ENCODE measurements at regions not wholly inside any gene's neighbourhood (a gene's known extent, or its start where the extent isn't known, plus 50 kb on each side); places are given as distances from the start of the nearest gene placed in this dataset.

- no peak for DNase-seq (ENCODE audit: low spot score)
- Histone ChIP-seq H3K36me3 (no peaks in the 10 kb centered on the region), H3K9me3 (no peaks in the 10 kb centered on the region), H3K4me3 (no peak overlapping the region), H3K27ac (no peak overlapping the region), H3K27me3 (replicated peaks; ENCODE audit: insufficient read depth) (no peaks in the 10 kb centered on the region), H3K4me1 (replicated peaks) (no peaks in the 10 kb centered on the region)
- 89% methylated on average over 4 of the region's 4 CpGs for WGBS
- intact Hi-C loops (cut with DNase I), result no loop called here
- TF ChIP-seq POLR2A (IDR thresholded peaks at IDR 0.05), result no peak
- TF ChIP-seq, protein P1, sequence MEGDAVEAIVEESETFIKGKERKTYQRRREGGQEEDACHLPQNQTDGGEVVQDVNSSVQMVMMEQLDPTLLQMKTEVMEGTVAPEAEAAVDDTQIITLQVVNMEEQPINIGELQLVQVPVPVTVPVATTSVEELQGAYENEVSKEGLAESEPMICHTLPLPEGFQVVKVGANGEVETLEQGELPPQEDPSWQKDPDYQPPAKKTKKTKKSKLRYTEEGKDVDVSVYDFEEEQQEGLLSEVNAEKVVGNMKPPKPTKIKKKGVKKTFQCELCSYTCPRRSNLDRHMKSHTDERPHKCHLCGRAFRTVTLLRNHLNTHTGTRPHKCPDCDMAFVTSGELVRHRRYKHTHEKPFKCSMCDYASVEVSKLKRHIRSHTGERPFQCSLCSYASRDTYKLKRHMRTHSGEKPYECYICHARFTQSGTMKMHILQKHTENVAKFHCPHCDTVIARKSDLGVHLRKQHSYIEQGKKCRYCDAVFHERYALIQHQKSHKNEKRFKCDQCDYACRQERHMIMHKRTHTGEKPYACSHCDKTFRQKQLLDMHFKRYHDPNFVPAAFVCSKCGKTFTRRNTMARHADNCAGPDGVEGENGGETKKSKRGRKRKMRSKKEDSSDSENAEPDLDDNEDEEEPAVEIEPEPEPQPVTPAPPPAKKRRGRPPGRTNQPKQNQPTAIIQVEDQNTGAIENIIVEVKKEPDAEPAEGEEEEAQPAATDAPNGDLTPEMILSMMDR (IDR thresholded peaks at IDR 0.05), result no peak
- TF ChIP-seq POLR2AphosphoS5 (IDR thresholded peaks at IDR 0.05), result no peak
Measured at GRCh38 chr10:61064356-61064755, 120.4 kb upstream of the RHOBTB1 start.

GRCh38 chr10:61063901-61064300, 119.9 kb upstream of the RHOBTB1 start:
- H3K9me3 ChIP-seq, result no peaks in the 10 kb centered on the region
- WGBS, result 48% methylated on average over 1 of the region's 1 CpG

GRCh38 chr10:61063034-61063433, 119.0 kb upstream of the RHOBTB1 start:
- TF ChIP-seq, protein P1 (IDR thresholded peaks at IDR 0.05), result no peak
- TF ChIP-seq POLR2A (IDR thresholded peaks at IDR 0.05) (no peak), POLR2AphosphoS5 (IDR thresholded peaks at IDR 0.05) (no peak)
- peak; percentile 20 for DNase-seq (ENCODE audit: low spot score)
- no peaks in the 10 kb centered on the region for H3K36me3 ChIP-seq
- no peaks in the 10 kb centered on the region for H3K27me3 ChIP-seq (replicated peaks; ENCODE audit: insufficient read depth)
- H3K27ac ChIP-seq, result no peak overlapping the region
- 20% methylated on average over 3 of the region's 3 CpGs for WGBS
- H3K4me1 ChIP-seq (replicated peaks), result no peaks in the 10 kb centered on the region
- H3K9me3 ChIP-seq, result no peaks in the 10 kb centered on the region
- intact Hi-C loops (cut with DNase I), result no loop called here
- no peak overlapping the region for H3K4me3 ChIP-seq

More at GRCh38 chr10:61063901-61064300, 119.9 kb upstream of the RHOBTB1 start:
- DNase-seq (ENCODE audit: low spot score), result no peak
- Histone ChIP-seq H3K4me1 (replicated peaks) (no peaks in the 10 kb centered on the region), H3K27ac (no peak overlapping the region), H3K36me3 (no peaks in the 10 kb centered on the region), H3K27me3 (replicated peaks; ENCODE audit: insufficient read depth) (no peaks in the 10 kb centered on the region), H3K4me3 (no peak overlapping the region)
- intact Hi-C loops (cut with DNase I), result no loop called here
- TF ChIP-seq, protein P1 (IDR thresholded peaks at IDR 0.05), result no peak
- no peak for TF ChIP-seq POLR2AphosphoS5 (IDR thresholded peaks at IDR 0.05)
- TF ChIP-seq POLR2A (IDR thresholded peaks at IDR 0.05), result no peak

- intact Hi-C loops (cut with DNase I), result no loop called here
- Histone ChIP-seq H3K36me3 (no peaks in the 10 kb centered on the region), H3K4me3 (no peak overlapping the region), H3K9me3 (no peaks in the 10 kb centered on the region), H3K27ac (no peak overlapping the region), H3K27me3 (replicated peaks; ENCODE audit: insufficient read depth) (no peaks in the 10 kb centered on the region), H3K4me1 (replicated peaks) (no peaks in the 10 kb centered on the region)
- 79% methylated on average over 6 of the region's 6 CpGs for WGBS
- TF ChIP-seq POLR2A (IDR thresholded peaks at IDR 0.05) (no peak), POLR2AphosphoS5 (IDR thresholded peaks at IDR 0.05) (no peak)
- TF ChIP-seq, protein P1 (IDR thresholded peaks at IDR 0.05), result no peak
- no peak for DNase-seq (ENCODE audit: low spot score)
Measured at GRCh38 chr10:61061923-61062504, 118.0 kb upstream of the RHOBTB1 start.

GRCh38 chr10:61059636-61060035, 115.7 kb upstream of the RHOBTB1 start:
- Histone ChIP-seq H3K9me3 (no peaks in the 10 kb centered on the region), H3K27ac (no peak overlapping the region), H3K36me3 (no peaks in the 10 kb centered on the region), H3K27me3 (replicated peaks; ENCODE audit: insufficient read depth) (no peaks in the 10 kb centered on the region), H3K4me1 (replicated peaks) (no peaks in the 10 kb centered on the region), H3K4me3 (no peak overlapping the region)
- DNase-seq (ENCODE audit: low spot score), result no peak
- no peak for TF ChIP-seq POLR2AphosphoS5 (IDR thresholded peaks at IDR 0.05)
- intact Hi-C loops (cut with DNase I), result no loop called here
- WGBS, result 68% methylated on average over 5 of the region's 5 CpGs

Data from prostate gland (tissue), 2 donors.